MM.1S (cell line): ENCODE measurements at regions not wholly inside any gene's neighbourhood (a gene's known extent, or its start where the extent isn't known, plus 50 kb on each side); places are given as distances from the start of the nearest gene placed in this dataset.

Experiments used
- DNase-seq: peaks from one replicate; pipeline ENCODE4 v3.0.0-alpha.2; 2015
- H2AFZ ChIP-seq: fragments of 300-600 bp; sonication (generic); 2 replicates; pipeline ENCODE4 v1.6.0; 2016; ENCODE audit warnings: antibody characterized with exemption, low read length
- H3F3A ChIP-seq: fragments of 300-600 bp; sonication (generic); 2 replicates; pipeline ENCODE4 v1.6.1; 2016; ENCODE audit warnings: mild to moderate bottlenecking, antibody characterized with exemption, low read length, moderate library complexity, mixed read lengths; ENCODE audit not compliant: insufficient read depth
- H3K27ac ChIP-seq: fragments of 300-600 bp; sonication (generic); 2 replicates; pipeline ENCODE4 v1.5.1; 2016; ENCODE audit warnings: mild to moderate bottlenecking, low read length
- H3K27me3 ChIP-seq: fragments of 300-600 bp; sonication (generic); replicated peaks from 2 replicates; pipeline ENCODE4 v1.6.0; 2016; ENCODE audit warnings: low read length; ENCODE audit not compliant: insufficient read depth
- H3K36me3 ChIP-seq: fragments of 300-600 bp; sonication (generic); replicated peaks from 2 replicates; pipeline ENCODE4 v1.6.1; 2016; ENCODE audit warnings: mild to moderate bottlenecking, low read length, mixed read lengths; ENCODE audit not compliant: insufficient read depth
- H3K4me1 ChIP-seq: fragments of 300-600 bp; sonication (generic); 2 replicates; pipeline ENCODE4 v1.6.1; 2016; ENCODE audit warnings: low read length, mixed read lengths
- H3K4me2 ChIP-seq: fragments of 300-600 bp; sonication (generic); 2 replicates; pipeline ENCODE4 v1.6.0; 2016; ENCODE audit warnings: low read depth, low read length
- H3K4me3 ChIP-seq: fragments of 300-600 bp; sonication (generic); 2 replicates; pipeline ENCODE4 v1.5.1; 2016; ENCODE audit warnings: low read length, mixed read lengths
- H3K79me2 ChIP-seq: fragments of 300-600 bp; sonication (generic); 2 replicates; pipeline ENCODE4 v1.6.1; 2016; ENCODE audit warnings: mixed run types, low read length, mixed read lengths
- H3K9ac ChIP-seq: fragments of 300-600 bp; sonication (generic); 2 replicates; pipeline ENCODE4 v1.6.1; 2016; ENCODE audit warnings: low read length, mixed read lengths
- H3K9me2 ChIP-seq: fragments of 300-600 bp; sonication (generic); replicated peaks from 2 replicates; pipeline ENCODE4 v1.6.1; 2016; ENCODE audit warnings: mild to moderate bottlenecking, low read length, mixed read lengths; ENCODE audit not compliant: insufficient read depth
- H3K9me3 ChIP-seq: fragments of 300-600 bp; sonication (generic); replicated peaks from 2 replicates; pipeline ENCODE4 v1.6.1; 2016; ENCODE audit warnings: mild to moderate bottlenecking, low read length, mixed read lengths; ENCODE audit not compliant: insufficient read depth
- H4K20me1 ChIP-seq: fragments of 300-600 bp; sonication (generic); 2 replicates; pipeline ENCODE4 v1.6.1; 2016; ENCODE audit warnings: mild to moderate bottlenecking, low read length, moderate library complexity, mixed read lengths; ENCODE audit not compliant: insufficient read depth
- CTCF ChIP-seq: fragments of 300-600 bp; sonication (generic); IDR thresholded peaks from 2 replicates; pipeline ENCODE4 v1.5.1; 2016; ENCODE audit warnings: antibody characterized with exemption, low read length, mixed read lengths
- EZH2 ChIP-seq: fragments of 300-600 bp; sonication (generic); optimal IDR thresholded peaks from 2 replicates; pipeline ENCODE3; 2017; ENCODE audit warnings: low read depth, mild to moderate bottlenecking, antibody characterized with exemption, low read length, mixed read lengths
- EZH2phosphoT487 ChIP-seq: fragments of 300-600 bp; sonication (generic); IDR thresholded peaks from 2 replicates; pipeline ENCODE4 v1.6.1; 2018; ENCODE audit warnings: antibody characterized with exemption, low read length

DNA sequence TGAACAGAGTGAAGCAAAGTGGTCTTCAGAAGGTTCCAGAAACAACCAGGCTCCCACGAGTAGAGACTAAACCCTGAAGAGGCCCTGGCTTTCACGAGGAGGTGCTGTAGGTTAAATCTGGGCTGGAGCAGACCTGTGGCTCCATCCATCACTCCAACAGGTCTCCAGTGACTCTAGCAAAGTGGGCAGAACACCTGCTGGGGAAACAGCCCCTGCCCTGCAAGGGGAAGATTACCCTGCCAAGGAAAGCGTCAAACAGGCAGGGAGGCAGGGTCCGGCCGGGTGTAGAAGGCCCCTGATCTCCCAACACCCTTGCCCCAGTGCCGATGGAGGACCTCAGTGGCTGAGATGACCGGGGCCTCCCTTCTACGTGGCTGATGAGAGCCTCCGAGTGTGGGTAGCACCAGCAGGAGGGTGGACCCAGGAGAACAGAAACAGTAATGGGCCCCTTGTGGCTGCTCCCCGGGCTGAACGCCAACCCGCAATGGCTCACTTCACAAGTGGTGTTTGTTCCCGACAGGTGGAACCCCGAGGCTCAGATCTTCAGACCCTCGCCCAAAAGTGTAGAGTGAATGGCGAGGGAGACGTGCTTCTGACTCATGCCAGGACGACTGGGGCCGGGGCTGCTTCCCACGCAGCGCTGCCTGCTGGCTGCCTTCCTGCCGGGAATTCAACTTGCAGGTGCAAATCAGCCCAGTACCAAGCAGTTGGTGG is 112.0 kb downstream of the SHANK2 start:
- Histone ChIP-seq H3K9me2 (no peaks in the 10 kb centered on the region), H3K4me3 (no peak overlapping the region), H3K9me3 (no peaks in the 10 kb centered on the region), H3K4me2 (no peak overlapping the region), H2AFZ (no peak overlapping the region), H3K4me1 (no peaks in the 10 kb centered on the region), H3F3A (no peaks in the 10 kb centered on the region), H4K20me1 (no peaks in the 10 kb centered on the region), H3K9ac (no peak overlapping the region), H3K79me2 (no peaks in the 10 kb centered on the region), H3K36me3 (no peaks in the 10 kb centered on the region), H3K27me3 (peaks cover 76% of the 10 kb centered on the region), H3K27ac (no peak overlapping the region)
- no peak for DNase-seq
- no peak for TF ChIP-seq CTCF
- TF ChIP-seq EZH2: no peak
- TF ChIP-seq EZH2phosphoT487: no peak

GRCh38 chr11:71139516-71140205 is 112.7 kb downstream of the SHANK2 start:
- Histone ChIP-seq H3K4me2 (no peak overlapping the region), H3K79me2 (no peaks in the 10 kb centered on the region), H3K9me3 (no peaks in the 10 kb centered on the region), H3K4me1 (no peaks in the 10 kb centered on the region), H3K27me3 (peaks cover 75% of the 10 kb centered on the region), H2AFZ (no peak overlapping the region), H4K20me1 (no peaks in the 10 kb centered on the region), H3K4me3 (no peak overlapping the region), H3K9me2 (no peaks in the 10 kb centered on the region), H3K9ac (no peak overlapping the region), H3K27ac (no peak overlapping the region), H3F3A (no peaks in the 10 kb centered on the region), H3K36me3 (no peaks in the 10 kb centered on the region)
- DNase-seq: no peak
- no peak for TF ChIP-seq CTCF

DNA sequence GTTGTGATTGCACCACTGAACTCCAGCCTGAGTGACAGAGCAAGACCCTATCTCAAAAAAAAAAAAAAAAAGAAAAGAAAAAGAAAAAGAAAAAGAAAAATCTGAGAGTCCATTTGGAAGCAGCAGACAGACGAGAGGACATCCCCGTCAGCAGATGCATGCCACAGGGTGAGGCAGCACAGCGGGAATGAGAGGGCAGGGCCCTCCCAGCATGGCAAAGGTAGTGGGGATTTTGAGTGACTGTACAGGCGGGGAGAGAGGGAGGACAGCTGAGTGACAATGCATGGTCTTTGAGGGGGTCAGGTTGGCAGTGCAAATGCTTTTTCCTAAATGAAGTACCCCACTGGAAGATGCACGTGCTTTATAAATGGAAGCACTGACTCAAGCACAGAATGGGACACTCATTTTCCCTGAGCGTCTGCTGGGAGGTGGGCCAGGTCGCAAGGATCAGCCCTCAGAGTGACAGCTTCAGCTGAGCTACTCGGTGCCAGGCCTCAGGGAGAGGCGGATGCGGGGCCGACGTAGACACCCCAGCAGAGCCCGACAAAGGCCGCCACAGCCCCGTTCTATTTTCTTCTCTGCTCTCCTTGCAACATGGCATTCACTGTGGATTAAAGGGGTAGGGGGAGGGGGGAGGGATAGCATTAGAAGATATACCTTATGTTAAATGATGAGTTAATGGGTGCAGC is 113.5 kb downstream of the SHANK2 start:
- no peaks in the 10 kb centered on the region for H3K9me2 ChIP-seq
- no peak for DNase-seq
- H3K4me2 ChIP-seq: no peak overlapping the region
- no peak overlapping the region for H2AFZ ChIP-seq
- no peaks in the 10 kb centered on the region for H3K4me1 ChIP-seq
- no peak overlapping the region for H3K27ac ChIP-seq
- no peaks in the 10 kb centered on the region for H3F3A ChIP-seq
- TF ChIP-seq EZH2phosphoT487 (no peak), CTCF (no peak), EZH2 (no peak)
- H3K9ac ChIP-seq: no peak overlapping the region
- H3K79me2 ChIP-seq: no peaks in the 10 kb centered on the region
- H4K20me1 ChIP-seq: no peaks in the 10 kb centered on the region
- no peaks in the 10 kb centered on the region for H3K9me3 ChIP-seq
- peaks cover 69% of the 10 kb centered on the region for H3K27me3 ChIP-seq
- H3K36me3 ChIP-seq: no peaks in the 10 kb centered on the region
- no peak overlapping the region for H3K4me3 ChIP-seq
